ENCODE measurements at regions not wholly inside any gene's neighbourhood (a gene's known extent, or its start where the extent isn't known, plus 50 kb on each side); places are given as distances from the start of the nearest gene placed in this dataset.

GRCh38 chr5:87190041-87190440 lies 77.6 kb upstream of the RASA1 start:
- Histone ChIP-seq H3K4me3 (replicated peaks in 1 of 3) (no peak overlapping the region), H3K27ac (no peak overlapping the region), H3K36me3 (no peaks in the 10 kb centered on the region), H3K27me3 (no peaks in the 10 kb centered on the region), H3K4me1 (no peaks in the 10 kb centered on the region), H3K9me3 (no peaks in the 10 kb centered on the region)
- DNase-seq = no peak
- TF ChIP-seq POLR2A (IDR thresholded peaks at IDR 0.05) = no peak
- TF ChIP-seq, protein P1, sequence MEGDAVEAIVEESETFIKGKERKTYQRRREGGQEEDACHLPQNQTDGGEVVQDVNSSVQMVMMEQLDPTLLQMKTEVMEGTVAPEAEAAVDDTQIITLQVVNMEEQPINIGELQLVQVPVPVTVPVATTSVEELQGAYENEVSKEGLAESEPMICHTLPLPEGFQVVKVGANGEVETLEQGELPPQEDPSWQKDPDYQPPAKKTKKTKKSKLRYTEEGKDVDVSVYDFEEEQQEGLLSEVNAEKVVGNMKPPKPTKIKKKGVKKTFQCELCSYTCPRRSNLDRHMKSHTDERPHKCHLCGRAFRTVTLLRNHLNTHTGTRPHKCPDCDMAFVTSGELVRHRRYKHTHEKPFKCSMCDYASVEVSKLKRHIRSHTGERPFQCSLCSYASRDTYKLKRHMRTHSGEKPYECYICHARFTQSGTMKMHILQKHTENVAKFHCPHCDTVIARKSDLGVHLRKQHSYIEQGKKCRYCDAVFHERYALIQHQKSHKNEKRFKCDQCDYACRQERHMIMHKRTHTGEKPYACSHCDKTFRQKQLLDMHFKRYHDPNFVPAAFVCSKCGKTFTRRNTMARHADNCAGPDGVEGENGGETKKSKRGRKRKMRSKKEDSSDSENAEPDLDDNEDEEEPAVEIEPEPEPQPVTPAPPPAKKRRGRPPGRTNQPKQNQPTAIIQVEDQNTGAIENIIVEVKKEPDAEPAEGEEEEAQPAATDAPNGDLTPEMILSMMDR (IDR thresholded peaks at IDR 0.05) = no peak
- intact Hi-C loops (cut with DNase I) = no loop called here

- Histone ChIP-seq H3K27me3 (no peaks in the 10 kb centered on the region), H3K4me3 (replicated peaks in 1 of 3) (no peak overlapping the region), H3K36me3 (no peaks in the 10 kb centered on the region), H3K4me1 (no peaks in the 10 kb centered on the region), H3K9me3 (no peaks in the 10 kb centered on the region), H3K27ac (no peak overlapping the region)
- DNase-seq = no peak
- no peak for TF ChIP-seq POLR2A (IDR thresholded peaks at IDR 0.05)
- TF ChIP-seq, protein P1 (IDR thresholded peaks at IDR 0.05) = no peak
- intact Hi-C loops (cut with DNase I) = no loop called here
These were observed 77.0 kb upstream of the RASA1 start for GRCh38 chr5:87190687-87191086.

GRCh38 chr5:87191645-87192044 lies 76.0 kb upstream of the RASA1 start:
- TF ChIP-seq, protein P1 (IDR thresholded peaks at IDR 0.05) = no peak
- TF ChIP-seq POLR2A (IDR thresholded peaks at IDR 0.05) = no peak
- no peaks in the 10 kb centered on the region for H3K9me3 ChIP-seq
- intact Hi-C loops (cut with DNase I) = no loop called here
- no peak for DNase-seq
- H3K4me1 ChIP-seq = no peaks in the 10 kb centered on the region
- no peak overlapping the region for H3K27ac ChIP-seq
- H3K4me3 ChIP-seq (replicated peaks in 1 of 3) = no peak overlapping the region
- no peaks in the 10 kb centered on the region for H3K36me3 ChIP-seq
- no peaks in the 10 kb centered on the region for H3K27me3 ChIP-seq

GRCh38 chr5:87195104-87195591 lies 72.5 kb upstream of the RASA1 start:
- no peak for DNase-seq
- Histone ChIP-seq H3K4me1 (no peaks in the 10 kb centered on the region), H3K9me3 (no peaks in the 10 kb centered on the region), H3K4me3 (replicated peaks in 1 of 3) (no peak overlapping the region), H3K27ac (no peak overlapping the region), H3K36me3 (no peaks in the 10 kb centered on the region), H3K27me3 (no peaks in the 10 kb centered on the region)
- intact Hi-C loops (cut with DNase I) = no loop called here
- 64 to 69% methylated on average over 4 of the region's 4 CpGs for WGBS, 2 donors
- TF ChIP-seq POLR2A (IDR thresholded peaks at IDR 0.05) = no peak
- TF ChIP-seq, protein P1 (IDR thresholded peaks at IDR 0.05) = no peak

GRCh38 chr5:87195616-87196015 lies 72.1 kb upstream of the RASA1 start:
- 66% methylated on average over 3 of the region's 3 CpGs for WGBS, 2 donors
- no peak for TF ChIP-seq POLR2A (IDR thresholded peaks at IDR 0.05)
- TF ChIP-seq, protein P1 (IDR thresholded peaks at IDR 0.05) = no peak
- no peak overlapping the region for H3K27ac ChIP-seq

More at GRCh38 chr5:87195616-87196015, 72.1 kb upstream of the RASA1 start:
- no peaks in the 10 kb centered on the region for H3K4me1 ChIP-seq
- H3K36me3 ChIP-seq = no peaks in the 10 kb centered on the region
- H3K27me3 ChIP-seq = no peaks in the 10 kb centered on the region
- intact Hi-C loops (cut with DNase I) = no loop called here
- no peak for DNase-seq
- no peaks in the 10 kb centered on the region for H3K9me3 ChIP-seq
- no peak overlapping the region for H3K4me3 ChIP-seq (replicated peaks in 1 of 3)

Data from thyroid gland (tissue), 4 donors.